ENCODE measurements at regions not wholly inside any gene's neighbourhood (a gene's known extent, or its start where the extent isn't known, plus 50 kb on each side); places are given as distances from the start of the nearest gene placed in this dataset.
"Not testable (repeated sequence)": the region's sequence is repeated elsewhere in the genome, so short reads cannot be mapped to it uniquely, and the experiment has no call there.

GRCh38 chr5:40137223-40137622 is 542.5 kb upstream of the PTGER4 start:
- no peak for DNase-seq (ENCODE audit: low read depth)

GRCh38 chr5:40134883-40135520 is 544.7 kb upstream of the PTGER4 start:
- DNase-seq (ENCODE audit: low read depth): no peak

GRCh38 chr5:40124367-40124766 is 555.3 kb upstream of the PTGER4 start:
- no peak for DNase-seq (ENCODE audit: low read depth)

- no peak for DNase-seq (ENCODE audit: low read depth)
Measured at GRCh38 chr5:40121236-40121635, 558.5 kb upstream of the PTGER4 start.

GRCh38 chr5:40112875-40113274 is 566.8 kb upstream of the PTGER4 start:
- DNase-seq (ENCODE audit: low read depth): no peak

GRCh38 chr5:40111036-40111435 is 568.7 kb upstream of the PTGER4 start:
- not testable (repeated sequence) for DNase-seq (ENCODE audit: low read depth)

GRCh38 chr5:40108764-40109390 is 570.8 kb upstream of the PTGER4 start:
- not testable (repeated sequence) for DNase-seq (ENCODE audit: low read depth)

GRCh38 chr5:40107786-40108185 is 571.9 kb upstream of the PTGER4 start:
- DNase-seq (ENCODE audit: low read depth): not testable (repeated sequence)

- DNase-seq (ENCODE audit: low read depth): no peak
Measured at GRCh38 chr5:40106847-40107246, 572.9 kb upstream of the PTGER4 start.

- DNase-seq (ENCODE audit: low read depth): no peak
Measured at GRCh38 chr5:40098313-40098712, 581.4 kb upstream of the PTGER4 start.

GRCh38 chr5:40093550-40093949 is 586.2 kb upstream of the PTGER4 start:
- no peak for DNase-seq (ENCODE audit: low read depth)

GRCh38 chr5:40089269-40089668 is 590.4 kb upstream of the PTGER4 start:
- no peak for DNase-seq (ENCODE audit: low read depth)

GRCh38 chr5:40084614-40085013 is 595.1 kb upstream of the PTGER4 start:
- no peak for DNase-seq (ENCODE audit: low read depth)

GRCh38 chr5:40082313-40082712 is 597.4 kb upstream of the PTGER4 start:
- DNase-seq (ENCODE audit: low read depth): no peak

GRCh38 chr5:40080191-40080590 is 599.5 kb upstream of the PTGER4 start:
- no peak for DNase-seq (ENCODE audit: low read depth)

GRCh38 chr5:40078898-40079575 is 600.7 kb upstream of the PTGER4 start:
- no peak for DNase-seq (ENCODE audit: low read depth)

- no peak for DNase-seq (ENCODE audit: low read depth)
Measured at GRCh38 chr5:40074826-40075225, 604.9 kb upstream of the PTGER4 start.

- DNase-seq (ENCODE audit: low read depth): no peak
Measured at GRCh38 chr5:40073927-40074326, 605.8 kb upstream of the PTGER4 start.

GRCh38 chr5:40071870-40072269 is 607.8 kb upstream of the PTGER4 start:
- DNase-seq (ENCODE audit: low read depth): no peak

- DNase-seq (ENCODE audit: low read depth): no peak
Measured at GRCh38 chr5:40066616-40067015, 613.1 kb upstream of the PTGER4 start.

GRCh38 chr5:40052808-40053207 is 626.9 kb upstream of the PTGER4 start:
- no peak for DNase-seq (ENCODE audit: low read depth)

GRCh38 chr5:40046792-40047191 is 622.0 kb upstream of the DAB2 start:
- DNase-seq (ENCODE audit: low read depth): no peak

- DNase-seq (ENCODE audit: low read depth): no peak
Measured at GRCh38 chr5:40045429-40045828, 620.6 kb upstream of the DAB2 start.

Measured in activated T-cell treated with anti-CD3 and anti-CD28 coated beads for 24 hours (primary cell).